OCI-LY7 (cell line): ENCODE measurements at regions not wholly inside any gene's neighbourhood (a gene's known extent, or its start where the extent isn't known, plus 50 kb on each side); places are given as distances from the start of the nearest gene placed in this dataset.

Experiments used
- BruUV-seq: library from RNA; stranded (reverse); fragments of 400-500 nt; replicated peaks from 2 replicates; lab custom pipeline; 2021; lab: Mats Ljungman, UMichigan
- CTCF ChIA-PET: fragments of 300-600 bp; sonication (Branson Sonifier 250); formaldehyde crosslinking; loops from one replicate; lab custom pipeline; 2022; ENCODE audit warnings: antibody characterized with exemption; ENCODE audit not compliant: unreplicated experiment; lab: Charles Lee
- POLR2A ChIA-PET: fragments of 300-600 bp; sonication (Branson Sonifier 250); formaldehyde crosslinking; loops from one replicate; lab custom pipeline; 2022; ENCODE audit warnings: antibody characterized with exemption; lab: Charles Lee
- DNase-seq: peaks from one replicate; pipeline ENCODE4 v3.0.0-alpha.2; 2015; ENCODE audit warnings: low spot score
- H2AFZ ChIP-seq: fragments of 200-600 bp; sonication (generic), shearing (Covaris generic); 2 replicates; pipeline ENCODE4 v1.6.1; 2014; ENCODE audit warnings: mild to moderate bottlenecking, antibody characterized with exemption, low read length, moderate library complexity
- H3K27ac ChIP-seq: fragments of 200-600 bp; sonication (generic); 2 replicates; pipeline ENCODE4 v1.5.1; 2014; ENCODE audit warnings: mixed run types, low read depth, mild to moderate bottlenecking, moderate library complexity, low read length, inconsistent platforms; ENCODE audit not compliant: poor library complexity, severe bottlenecking
- H3K36me3 ChIP-seq: fragments of 200-600 bp; sonication (generic); 2 replicates; pipeline ENCODE4 v1.6.1; 2014; ENCODE audit warnings: mild to moderate bottlenecking, antibody characterized with exemption, low read length, moderate library complexity, mixed read lengths; ENCODE audit not compliant: insufficient read depth
- H3K4me1 ChIP-seq: fragments of 200-600 bp; sonication (generic); 2 replicates; pipeline ENCODE4 v1.5.1; 2014; ENCODE audit warnings: mild to moderate bottlenecking, low read length; ENCODE audit not compliant: insufficient read depth, poor library complexity, severe bottlenecking
- H3K4me2 ChIP-seq: fragments of 200-600 bp; sonication (generic); 2 replicates; pipeline ENCODE4 v1.6.1; 2014; ENCODE audit warnings: mild to moderate bottlenecking, low read length
- H3K4me3 ChIP-seq: fragments of 200-600 bp; sonication (generic); 2 replicates; pipeline ENCODE4 v1.5.1; 2014; ENCODE audit warnings: mild to moderate bottlenecking, low read depth, low read length; ENCODE audit not compliant: poor library complexity, severe bottlenecking
- H3K79me2 ChIP-seq: fragments of 200-600 bp; sonication (generic); 2 replicates; pipeline ENCODE4 v1.6.1; 2016; ENCODE audit warnings: low read depth, mild to moderate bottlenecking, low read length, moderate library complexity, mixed read lengths; ENCODE audit not compliant: insufficient read depth
- H3K9me2 ChIP-seq: fragments of 200-600 bp; sonication (generic); 2 replicates; pipeline ENCODE4 v1.6.1; 2016; ENCODE audit warnings: mild to moderate bottlenecking, low read length, mixed read lengths; ENCODE audit not compliant: insufficient read depth
- H3K9me3 ChIP-seq: fragments of 200-600 bp; sonication (generic); 2 replicates; pipeline ENCODE4 v1.6.1; 2014; ENCODE audit warnings: mild to moderate bottlenecking, mixed run types, low read length, mixed read lengths
- H4K20me1 ChIP-seq: fragments of 200-600 bp; sonication (generic); 2 replicates; pipeline ENCODE4 v1.6.1; 2014; ENCODE audit warnings: mild to moderate bottlenecking, antibody characterized with exemption, low read length, moderate library complexity, mixed read lengths; ENCODE audit not compliant: insufficient read depth
- EZH2phosphoT487 ChIP-seq: fragments of 200-600 bp; sonication (generic); IDR thresholded peaks from 2 replicates; pipeline ENCODE4 v1.6.1; 2018; ENCODE audit warnings: low read depth, borderline replicate concordance, mild to moderate bottlenecking, mixed run types, antibody characterized with exemption, low read length, moderate library complexity, mixed read lengths
- intact Hi-C: fragments of 100-400 bp; cut with micrococcal nuclease; formaldehyde crosslinking; loops from one replicate; pipeline ENCODE4 v1.10.0; 2022; ENCODE audit not compliant: unreplicated experiment
- TF ChIP-seq, protein P1 (sequence below): fragments of 200-600 bp; sonication (generic); conservative IDR thresholded peaks from 2 replicates; pipeline ENCODE4 v1.5.1; 2014; ENCODE audit warnings: mild to moderate bottlenecking, antibody characterized with exemption, low read length, moderate library complexity, mixed read lengths

DNA sequence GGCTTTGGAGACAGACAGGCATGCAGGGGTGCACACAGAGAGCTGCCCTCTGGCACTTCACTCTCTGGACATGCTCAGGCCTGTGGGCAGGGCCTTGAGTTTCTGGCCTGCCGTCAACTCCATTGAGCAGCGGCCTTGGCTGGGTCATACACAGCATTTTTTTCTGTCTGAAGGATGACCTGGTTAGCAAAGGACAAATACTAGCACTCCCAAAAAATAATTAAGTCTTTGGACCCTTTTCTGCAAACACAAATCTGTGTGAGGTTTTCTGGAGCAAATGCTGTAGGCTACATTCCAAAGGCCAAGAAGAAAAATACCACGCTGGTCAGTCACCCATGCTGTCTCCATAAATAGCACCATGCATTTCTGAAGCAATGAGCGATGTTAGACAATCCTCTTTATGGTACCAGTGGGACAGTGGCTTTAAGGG, 124.7 kb upstream of the CTAGE1 start:
- intact Hi-C loops, result no loop called here
- Histone ChIP-seq H3K9me3 (no peaks in the 10 kb centered on the region), H3K9me2 (no peaks in the 10 kb centered on the region), H3K4me3 (no peak overlapping the region), H3K27ac (no peak overlapping the region), H3K36me3 (no peaks in the 10 kb centered on the region), H3K4me1 (no peaks in the 10 kb centered on the region), H3K79me2 (no peaks in the 10 kb centered on the region), H3K4me2 (no peak overlapping the region), H2AFZ (no peak overlapping the region), H4K20me1 (no peaks in the 10 kb centered on the region)
- no TSS peak for BruUV-seq
- no peak for DNase-seq
- no peak for TF ChIP-seq EZH2phosphoT487
- ChIA-PET CTCF (no interaction called here), POLR2A (no interaction called here)

DNA sequence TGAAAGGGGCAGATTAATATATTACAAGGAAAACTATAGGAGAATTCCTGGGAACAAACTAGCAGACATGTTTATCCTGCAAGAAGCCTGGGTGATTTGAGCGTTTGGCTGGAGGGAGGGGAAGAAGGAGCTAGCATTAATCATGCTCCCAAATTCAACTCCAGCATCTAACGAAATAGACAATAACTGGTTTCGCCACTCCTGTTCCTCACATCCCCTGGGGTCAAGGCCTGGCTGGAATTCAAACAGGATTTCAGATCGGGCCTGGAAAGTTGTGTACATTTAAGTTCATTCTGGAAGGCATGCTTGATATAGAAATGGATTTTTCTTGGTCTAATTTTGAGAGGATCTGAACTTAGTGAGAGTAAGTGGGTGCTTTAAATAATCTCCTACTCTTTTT, 126.1 kb upstream of the CTAGE1 start:
- Histone ChIP-seq H3K27ac (no peak overlapping the region), H3K4me3 (no peak overlapping the region), H3K36me3 (no peaks in the 10 kb centered on the region), H4K20me1 (no peaks in the 10 kb centered on the region), H3K4me2 (no peak overlapping the region), H2AFZ (no peak overlapping the region), H3K79me2 (no peaks in the 10 kb centered on the region), H3K9me3 (no peaks in the 10 kb centered on the region), H3K9me2 (no peaks in the 10 kb centered on the region), H3K4me1 (no peaks in the 10 kb centered on the region)
- POLR2A ChIA-PET, result no interaction called here
- no peak for DNase-seq
- intact Hi-C loops, result no loop called here
- CTCF ChIA-PET, result no interaction called here
- TF ChIP-seq EZH2phosphoT487, result no peak
- BruUV-seq, result no TSS peak

DNA sequence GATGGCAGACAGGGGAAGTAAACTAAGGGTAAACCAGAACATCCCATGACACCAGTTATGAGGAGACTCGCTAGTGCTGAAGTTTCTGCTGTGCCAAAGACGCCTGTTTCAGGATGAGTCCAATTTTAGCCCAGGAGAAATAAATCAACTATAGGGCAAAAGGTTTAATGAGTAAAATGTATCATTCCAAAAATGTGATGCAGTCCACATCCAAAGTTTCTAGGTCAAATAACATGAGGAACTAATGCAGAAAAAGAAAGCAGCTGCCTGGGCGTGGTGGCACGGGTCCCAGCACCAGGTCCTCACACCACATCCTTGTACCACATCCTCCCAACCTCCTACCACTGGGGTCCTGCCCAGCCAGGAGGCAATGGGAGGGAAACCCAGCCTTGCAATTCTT, 126.9 kb upstream of the CTAGE1 start:
- CTCF ChIA-PET, result no interaction called here
- POLR2A ChIA-PET, result no interaction called here
- BruUV-seq, result no TSS peak

More for the DNA sequence above, 126.9 kb upstream of the CTAGE1 start:
- no peak overlapping the region for H3K4me2 ChIP-seq
- no peak overlapping the region for H2AFZ ChIP-seq
- H3K4me3 ChIP-seq, result no peak overlapping the region
- no peak for TF ChIP-seq EZH2phosphoT487
- TF ChIP-seq, protein P1, sequence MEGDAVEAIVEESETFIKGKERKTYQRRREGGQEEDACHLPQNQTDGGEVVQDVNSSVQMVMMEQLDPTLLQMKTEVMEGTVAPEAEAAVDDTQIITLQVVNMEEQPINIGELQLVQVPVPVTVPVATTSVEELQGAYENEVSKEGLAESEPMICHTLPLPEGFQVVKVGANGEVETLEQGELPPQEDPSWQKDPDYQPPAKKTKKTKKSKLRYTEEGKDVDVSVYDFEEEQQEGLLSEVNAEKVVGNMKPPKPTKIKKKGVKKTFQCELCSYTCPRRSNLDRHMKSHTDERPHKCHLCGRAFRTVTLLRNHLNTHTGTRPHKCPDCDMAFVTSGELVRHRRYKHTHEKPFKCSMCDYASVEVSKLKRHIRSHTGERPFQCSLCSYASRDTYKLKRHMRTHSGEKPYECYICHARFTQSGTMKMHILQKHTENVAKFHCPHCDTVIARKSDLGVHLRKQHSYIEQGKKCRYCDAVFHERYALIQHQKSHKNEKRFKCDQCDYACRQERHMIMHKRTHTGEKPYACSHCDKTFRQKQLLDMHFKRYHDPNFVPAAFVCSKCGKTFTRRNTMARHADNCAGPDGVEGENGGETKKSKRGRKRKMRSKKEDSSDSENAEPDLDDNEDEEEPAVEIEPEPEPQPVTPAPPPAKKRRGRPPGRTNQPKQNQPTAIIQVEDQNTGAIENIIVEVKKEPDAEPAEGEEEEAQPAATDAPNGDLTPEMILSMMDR, result no peak
- no peaks in the 10 kb centered on the region for H3K79me2 ChIP-seq
- no peaks in the 10 kb centered on the region for H3K36me3 ChIP-seq
- H3K9me2 ChIP-seq, result no peaks in the 10 kb centered on the region
- no peaks in the 10 kb centered on the region for H3K4me1 ChIP-seq
- intact Hi-C loops, result no loop called here
- no peaks in the 10 kb centered on the region for H4K20me1 ChIP-seq
- no peaks in the 10 kb centered on the region for H3K9me3 ChIP-seq
- no peak overlapping the region for H3K27ac ChIP-seq
- DNase-seq, result no peak
